ENCODE measurements at regions not wholly inside any gene's neighbourhood (a gene's known extent, or its start where the extent isn't known, plus 50 kb on each side); places are given as distances from the start of the nearest gene placed in this dataset.

GRCh38 chr22:27073601-27074425 is 416.4 kb downstream of the MIAT start:
- Histone ChIP-seq H3K4me3 (ENCODE audit: insufficient read depth, low read depth, low read length) (no peak overlapping the region), H3K9me3 (ENCODE audit: insufficient read depth, low read depth, low read length) (no peaks in the 10 kb centered on the region), H3K79me2 (ENCODE audit: insufficient read depth, low read length) (no peaks in the 10 kb centered on the region), H3K4me1 (ENCODE audit: insufficient read depth, low read length) (peaks cover 4% of the 10 kb centered on the region), H3K4me2 (ENCODE audit: low read length) (peak overlapping the region; percentile 53), H3K36me3 (ENCODE audit: insufficient read depth, low read length) (no peaks in the 10 kb centered on the region), H3K27ac (ENCODE audit: low read depth, low read length) (no peak overlapping the region), H4K20me1 (ENCODE audit: insufficient read depth, low read length) (no peaks in the 10 kb centered on the region), H2AFZ (ENCODE audit: low read depth, low read length) (no peak overlapping the region), H3K9ac (ENCODE audit: low read length) (no peak overlapping the region), H3K27me3 (ENCODE audit: insufficient read depth, low read length) (peaks cover 12% of the 10 kb centered on the region)
- Mint-ChIP-seq H3K36me3 (ENCODE audit: low read depth, unreplicated experiment) (peaks cover 2% of the 10 kb centered on the region), H3K27ac (ENCODE audit: unreplicated experiment) (no peak overlapping the region), H3K27me3 (ENCODE audit: low read depth, unreplicated experiment) (peaks cover 25% of the 10 kb centered on the region), H3K9me3 (ENCODE audit: unreplicated experiment) (peaks cover 10% of the 10 kb centered on the region), H3K4me1 (ENCODE audit: low read depth, unreplicated experiment) (peaks cover 7% of the 10 kb centered on the region), H3K4me3 (ENCODE audit: unreplicated experiment) (no peak overlapping the region)
- DNase-seq (ENCODE audit: low read depth) (peak; percentile 48), FAIRE-seq (no peak)
- TF ChIP-seq CTCF (IDR thresholded peaks at IDR 0.05; ENCODE audit: insufficient read depth, low read depth, low read length): no peak
- no peak for TF ChIP-seq EZH2 (IDR thresholded peaks at IDR 0.05; ENCODE audit: insufficient read depth, low read length)

- no peak overlapping the region for H2AFZ ChIP-seq (ENCODE audit: low read depth, low read length)
- TF ChIP-seq CTCF (IDR thresholded peaks at IDR 0.05; ENCODE audit: insufficient read depth, low read depth, low read length) (no peak), EZH2 (IDR thresholded peaks at IDR 0.05; ENCODE audit: insufficient read depth, low read length) (no peak)
- no peaks in the 10 kb centered on the region for H4K20me1 ChIP-seq (ENCODE audit: insufficient read depth, low read length)
- Mint-ChIP-seq H3K4me3 (ENCODE audit: unreplicated experiment) (no peak overlapping the region), H3K4me1 (ENCODE audit: low read depth, unreplicated experiment) (peaks cover 7% of the 10 kb centered on the region), H3K27me3 (ENCODE audit: low read depth, unreplicated experiment) (peaks cover 27% of the 10 kb centered on the region), H3K27ac (ENCODE audit: unreplicated experiment) (no peak overlapping the region), H3K9me3 (ENCODE audit: unreplicated experiment) (peaks cover 10% of the 10 kb centered on the region), H3K36me3 (ENCODE audit: low read depth, unreplicated experiment) (peaks cover 2% of the 10 kb centered on the region)
- H3K27me3 ChIP-seq (ENCODE audit: insufficient read depth, low read length): peaks cover 12% of the 10 kb centered on the region
- H3K36me3 ChIP-seq (ENCODE audit: insufficient read depth, low read length): no peaks in the 10 kb centered on the region
- peaks cover 4% of the 10 kb centered on the region for H3K4me1 ChIP-seq (ENCODE audit: insufficient read depth, low read length)
- no peak for FAIRE-seq
- H3K27ac ChIP-seq (ENCODE audit: low read depth, low read length): no peak overlapping the region
- no peak overlapping the region for H3K4me3 ChIP-seq (ENCODE audit: insufficient read depth, low read depth, low read length)
- no peak for DNase-seq (ENCODE audit: low read depth)
- no peaks in the 10 kb centered on the region for H3K79me2 ChIP-seq (ENCODE audit: insufficient read depth, low read length)
- H3K9me3 ChIP-seq (ENCODE audit: insufficient read depth, low read depth, low read length): no peaks in the 10 kb centered on the region
- no peak overlapping the region for H3K9ac ChIP-seq (ENCODE audit: low read length)
- H3K4me2 ChIP-seq (ENCODE audit: low read length): no peak overlapping the region
Observed at GRCh38 chr22:27075028-27075678, 417.8 kb downstream of the MIAT start.

Data from astrocyte (in vitro differentiated cells and primary cell).